ENCODE measurements at regions not wholly inside any gene's neighbourhood (a gene's known extent, or its start where the extent isn't known, plus 50 kb on each side); places are given as distances from the start of the nearest gene placed in this dataset.

- DNase-seq = no peak
Measured at GRCh38 chr12:24600551-24600950, 348.4 kb downstream of the BCAT1 start.

DNA sequence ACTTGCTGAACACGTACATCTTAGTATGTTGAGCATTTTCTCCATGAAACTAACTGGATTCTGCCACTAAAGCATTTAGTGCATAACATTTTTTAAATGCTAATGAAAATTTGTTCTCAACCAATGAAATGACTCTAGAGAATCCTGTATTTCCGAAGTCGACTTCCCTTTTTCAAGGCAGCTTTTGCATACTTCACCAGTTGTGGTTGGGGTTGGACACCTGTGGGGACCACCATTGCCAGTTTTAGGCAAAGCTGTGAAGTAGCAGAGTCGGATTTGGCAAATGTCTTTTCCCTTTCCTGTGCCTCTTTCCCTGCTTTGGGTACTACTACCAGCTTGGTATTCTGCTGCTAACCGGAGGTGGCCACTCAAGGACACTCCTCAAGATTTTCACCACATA is 349.2 kb downstream of the BCAT1 start:
- no peak for DNase-seq

- DNase-seq = no peak
Measured at GRCh38 chr12:24597580-24597979, 351.3 kb downstream of the BCAT1 start.

DNA sequence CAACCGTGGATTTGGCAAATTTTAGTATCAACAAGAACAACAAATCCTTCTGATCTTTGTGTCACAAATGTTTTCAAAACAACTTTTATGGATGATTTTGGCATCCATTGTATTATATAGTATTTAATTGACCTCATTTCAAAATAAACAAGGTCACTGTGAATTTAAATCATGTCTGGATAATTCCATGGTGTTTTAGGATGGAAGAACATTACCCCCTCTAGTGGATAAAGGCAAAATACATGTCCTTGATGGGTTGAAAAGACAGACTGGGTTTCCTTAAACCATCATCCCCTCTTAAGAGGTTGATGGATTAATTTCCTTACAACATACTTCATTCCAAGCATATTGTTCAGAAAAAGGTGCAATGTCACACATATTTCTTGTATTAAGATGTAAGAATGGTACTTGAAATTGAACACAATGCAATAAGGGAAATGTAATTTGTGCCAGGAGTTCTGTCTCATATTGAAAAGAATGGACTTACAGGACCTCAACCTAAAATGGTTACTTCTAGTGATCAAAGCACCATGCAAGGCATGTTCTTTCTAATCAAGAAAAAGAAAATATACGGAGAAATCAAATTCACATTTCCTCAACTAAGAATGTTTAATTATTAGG is 352.0 kb downstream of the BCAT1 start:
- DNase-seq = no peak

DNA sequence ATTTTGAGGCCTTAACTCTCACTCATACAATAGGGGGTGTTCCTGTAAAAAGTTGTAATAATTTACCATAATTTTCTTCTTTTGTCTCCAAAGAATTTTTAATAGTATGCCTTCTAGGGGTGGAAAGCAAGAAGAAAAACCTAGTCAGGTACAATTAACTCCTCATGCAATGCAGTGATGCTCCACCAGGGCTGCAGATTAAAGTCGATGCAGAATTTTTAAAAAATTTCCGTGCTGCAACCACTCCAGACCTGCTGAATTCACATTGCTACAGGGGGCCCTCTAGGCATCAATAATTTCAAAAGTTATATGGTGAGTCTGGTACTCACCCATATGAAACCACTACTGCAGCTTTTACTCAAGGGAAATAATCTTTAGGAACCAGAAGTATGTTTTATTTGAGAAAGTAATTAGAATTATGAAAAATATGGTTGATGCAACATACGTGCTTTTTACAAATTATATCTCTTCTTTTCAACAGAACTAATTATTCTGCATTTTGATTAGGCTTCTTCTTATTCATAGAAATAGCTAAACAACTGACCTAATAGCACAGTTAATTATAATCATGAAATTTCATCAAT is 353.2 kb downstream of the BCAT1 start:
- DNase-seq = no peak

- DNase-seq = no peak
Measured at GRCh38 chr12:24591715-24592440, 357.0 kb downstream of the BCAT1 start.

- DNase-seq = no peak
Measured at GRCh38 chr12:24591079-24591626, 357.7 kb downstream of the BCAT1 start.

DNA sequence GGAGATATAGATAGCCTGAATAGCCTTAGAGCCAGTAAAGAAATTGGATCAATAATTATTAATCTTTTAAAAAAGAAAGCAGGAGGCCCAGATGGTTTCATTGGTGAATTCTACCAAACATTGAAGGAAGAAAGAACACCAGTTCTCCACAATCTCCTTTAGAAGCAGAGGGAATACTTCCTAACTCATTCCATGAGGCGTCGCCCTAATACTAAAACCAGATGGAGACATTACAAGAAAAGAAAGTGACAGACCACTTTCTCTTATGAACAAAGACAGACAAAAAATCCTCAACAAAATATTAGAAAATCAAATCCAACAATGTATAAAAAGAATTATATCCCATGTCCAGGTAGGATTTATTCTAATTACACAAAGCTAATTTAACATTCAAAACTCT is 362.6 kb downstream of the BCAT1 start:
- DNase-seq = no peak

GRCh38 chr12:24584032-24584675 is 364.7 kb downstream of the BCAT1 start:
- DNase-seq = no peak

- DNase-seq = no peak
Measured at GRCh38 chr12:24582954-24583601, 365.8 kb downstream of the BCAT1 start.

GRCh38 chr12:24574538-24574937 is 374.4 kb downstream of the BCAT1 start:
- no peak for DNase-seq

GRCh38 chr12:24573621-24574020 is 375.3 kb downstream of the BCAT1 start:
- no peak for DNase-seq

GRCh38 chr12:24565300-24565699 is 383.6 kb downstream of the BCAT1 start:
- DNase-seq = no peak

DNA sequence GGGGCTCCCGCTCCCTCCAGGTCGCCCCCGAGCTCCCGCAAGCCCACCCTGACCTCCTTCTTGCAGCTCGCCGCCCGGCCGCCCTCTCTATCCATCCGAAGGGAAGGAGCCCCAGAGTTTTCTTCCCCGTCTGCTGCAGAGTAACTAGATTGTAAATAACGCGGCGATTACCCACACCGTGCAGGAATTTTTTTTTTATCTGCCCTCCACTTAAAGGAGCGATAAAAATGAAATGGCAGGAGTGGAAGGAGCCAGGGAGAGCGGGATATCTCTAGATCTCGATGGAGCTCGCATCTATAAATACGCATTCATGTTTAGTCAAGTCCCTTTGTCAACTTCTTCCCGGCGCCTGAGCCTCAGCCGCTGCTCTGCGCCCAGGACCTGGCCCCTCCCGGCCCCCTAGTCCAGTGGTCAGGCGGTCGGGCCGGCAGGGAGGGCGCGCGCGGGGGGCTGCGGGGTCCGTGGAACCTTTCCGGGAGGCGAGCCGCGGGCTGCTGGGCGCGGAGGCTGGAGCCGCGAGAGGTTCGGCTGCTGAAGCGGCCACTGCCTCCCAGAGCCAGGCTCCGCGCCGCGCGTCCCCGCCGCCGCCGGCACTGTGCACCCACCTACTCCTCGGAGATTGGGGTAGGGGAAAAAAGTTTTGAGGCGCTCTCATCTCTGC is 386.0 kb downstream of the BCAT1 start:
- peak; percentile 55 for DNase-seq

DNA sequence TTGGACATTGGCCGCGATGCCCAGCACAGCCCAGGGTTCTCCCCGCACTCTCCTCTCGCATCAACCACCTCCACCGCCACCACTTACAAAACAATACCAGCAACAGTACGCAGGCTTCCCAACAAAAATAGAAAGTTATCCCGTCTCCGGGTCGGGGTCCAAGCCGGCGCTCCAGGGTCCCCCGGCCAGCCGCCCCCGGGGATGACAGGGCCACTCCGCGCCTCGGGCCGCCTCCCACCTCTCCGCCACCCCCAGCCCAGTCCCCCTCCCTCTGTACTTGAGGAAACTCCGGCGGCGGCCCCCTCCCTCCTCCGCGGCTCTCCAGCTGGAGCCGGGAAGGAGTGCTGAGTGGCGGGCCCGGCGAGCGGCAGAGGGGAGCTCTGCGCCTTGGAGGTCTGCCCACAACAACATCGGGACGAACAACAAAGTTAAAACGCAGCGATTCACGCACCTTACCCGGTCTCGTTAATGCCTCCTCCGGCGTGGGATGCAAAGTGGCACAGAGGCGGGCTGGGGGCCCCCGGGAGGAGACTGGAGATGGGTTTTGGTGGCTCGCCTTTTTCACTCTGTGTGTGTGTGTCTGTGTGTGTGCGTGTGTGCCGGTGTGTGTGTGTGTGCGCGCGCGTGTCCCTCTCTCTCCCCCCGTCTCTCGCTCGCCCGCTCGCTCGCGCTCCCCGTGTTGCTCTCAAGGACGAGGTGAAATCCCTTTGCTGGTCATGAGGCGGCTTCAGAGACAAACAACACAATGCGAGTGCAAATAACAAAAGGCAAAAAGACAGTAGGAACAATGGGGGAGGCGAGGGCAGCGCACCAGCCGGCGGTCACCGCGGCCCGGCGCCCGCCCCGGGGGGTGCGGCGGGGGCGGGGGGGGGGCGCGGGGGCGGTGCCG is 386.8 kb downstream of the BCAT1 start:
- peak; percentile 57 for DNase-seq

DNA sequence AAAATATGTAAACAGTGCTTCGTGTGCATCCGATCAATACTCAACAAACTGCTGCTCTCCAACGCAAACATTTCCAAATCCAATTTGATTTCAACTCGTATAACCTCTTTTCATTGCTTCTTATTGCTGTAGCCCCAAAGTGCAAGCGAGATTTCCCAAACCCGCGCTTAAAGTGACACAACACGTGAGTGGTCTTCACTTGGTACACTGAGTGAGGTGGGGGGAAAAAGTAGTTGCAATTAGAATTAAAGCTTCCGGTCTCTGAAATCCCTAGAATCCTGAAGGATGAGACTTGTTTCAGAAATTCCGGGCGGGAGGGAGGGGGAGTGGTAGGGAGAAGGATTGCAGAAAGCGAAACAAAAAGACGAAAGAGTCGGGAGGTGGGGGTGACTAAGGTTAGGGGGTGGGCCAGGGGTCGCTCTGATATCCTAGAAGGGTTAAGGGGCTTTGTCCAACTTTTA is 387.5 kb downstream of the BCAT1 start:
- DNase-seq = no peak

DNA sequence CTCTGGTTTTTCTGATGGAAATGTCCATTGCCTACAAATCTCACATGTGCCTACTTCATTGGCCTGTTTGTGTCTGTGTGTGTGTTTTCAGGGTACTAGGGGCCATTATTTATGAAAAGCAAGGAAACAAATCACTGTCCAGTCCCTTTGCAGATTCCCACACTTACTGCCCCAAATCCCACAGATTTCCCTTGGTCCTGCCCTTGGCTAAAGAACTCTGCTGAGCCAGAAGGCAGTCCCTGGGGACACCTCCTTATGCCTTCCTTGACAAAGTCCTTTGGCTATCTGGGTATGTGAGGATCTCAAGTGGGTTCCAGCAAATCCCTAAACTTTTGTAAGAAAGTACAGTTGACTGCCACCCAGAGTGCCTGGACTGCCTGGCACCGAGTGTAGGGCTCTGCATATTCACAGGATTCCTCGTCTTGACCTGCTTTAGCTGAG is 388.1 kb downstream of the BCAT1 start:
- no peak for DNase-seq

DNA sequence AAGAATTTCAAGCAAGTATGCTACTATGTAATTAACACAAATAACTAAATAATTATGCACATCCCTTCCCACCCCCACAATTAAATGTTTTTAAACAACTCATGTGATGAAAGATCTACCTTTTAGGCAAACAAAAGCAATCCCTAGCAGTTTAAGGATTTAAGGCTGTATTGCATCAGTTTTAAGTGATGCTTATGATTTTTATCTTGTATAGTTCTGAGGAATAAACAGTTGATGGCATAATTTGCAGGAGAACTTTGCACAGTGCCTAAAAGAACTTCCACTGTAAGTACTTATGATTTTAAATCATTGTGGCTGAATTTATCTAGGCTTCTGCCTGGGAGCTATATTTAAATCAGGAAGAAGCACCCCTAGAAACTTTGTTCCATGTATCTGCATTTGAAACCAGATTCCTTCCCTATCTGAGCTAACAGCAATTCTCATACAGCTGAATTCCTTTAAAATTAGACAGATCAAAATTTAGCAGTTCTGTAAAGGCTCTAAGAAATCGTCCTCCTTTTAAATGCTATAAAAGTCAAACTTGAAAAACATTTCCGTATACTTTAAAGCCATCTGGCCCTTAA is 388.6 kb downstream of the BCAT1 start:
- DNase-seq = no peak

DNA sequence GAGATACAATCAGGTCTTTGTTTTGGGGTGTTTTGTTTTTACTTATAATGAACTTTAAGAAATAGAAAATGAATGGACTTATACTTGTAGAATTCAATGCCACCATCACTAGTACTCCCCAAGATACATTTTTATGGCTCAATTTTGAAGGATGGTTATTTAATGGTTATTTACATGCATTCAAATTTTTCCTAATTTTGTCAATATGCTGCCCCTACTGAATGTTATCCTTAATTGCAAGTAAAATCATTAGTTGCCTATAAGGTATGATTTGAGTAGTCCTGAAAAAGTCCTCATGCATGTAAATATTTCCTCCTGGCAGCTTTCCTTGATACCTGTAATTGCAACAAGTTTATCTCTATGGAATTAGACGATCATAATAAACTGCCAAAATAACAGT is 391.2 kb downstream of the BCAT1 start:
- DNase-seq = no peak

GRCh38 chr12:24555730-24556129 is 393.2 kb downstream of the BCAT1 start:
- no peak for DNase-seq

Measured in activated CD8-positive, alpha-beta memory T cell treated with anti-CD3 and anti-CD28 coated beads, Interleukin-2, amount 50 U/mL, for 48 hours (primary cell).